H1 (cell line): ENCODE measurements at regions not wholly inside any gene's neighbourhood (a gene's known extent, or its start where the extent isn't known, plus 50 kb on each side); places are given as distances from the start of the nearest gene placed in this dataset.

ENCODE experiments used
- CTCF ChIA-PET: fragments of 300-600 bp; sonication (Branson Sonifier 250); formaldehyde crosslinking; loops from one replicate; lab custom pipeline; 2021; ENCODE audit not compliant: partially characterized antibody; lab: Charles Lee
- POLR2A ChIA-PET: fragments of 300-600 bp; sonication (Branson Sonifier 250); formaldehyde crosslinking; loops from one replicate; lab custom pipeline; 2021; ENCODE audit warnings: inconsistent platforms; ENCODE audit not compliant: partially characterized antibody; lab: Charles Lee
- DNase-seq, 2 experiments: peaks; one replicate each; pipeline versions ENCODE4 v3.0.0 to v3.0.0-alpha.2; 2010 to 2022; ENCODE audit warnings: low spot score in 2 of 2, low read depth in 1 of 2, mixed read lengths in 1 of 2
- FAIRE-seq: peaks from 2 replicates; lab custom pipeline; 2011; peaks lifted over from hg19 to GRCh38; lab: Jason Lieb, UNC
- H2AFZ ChIP-seq: 2 replicates; pipeline ENCODE4 v1.8.1; 2012; ENCODE audit warnings: low read length, inconsistent platforms
- H2AK5ac ChIP-seq: 2 replicates; pipeline ENCODE4 v1.6.1; 2013; ENCODE audit warnings: low read depth, low read length
- H2BK120ac ChIP-seq: replicated peaks from 2 replicates; pipeline ENCODE3; 2013; ENCODE audit warnings: low read depth, low read length, inconsistent platforms
- H2BK12ac ChIP-seq: 2 replicates; pipeline ENCODE4 v1.6.1; 2013; ENCODE audit warnings: low read depth, low read length
- H2BK15ac ChIP-seq: 2 replicates; pipeline ENCODE4 v1.6.1; 2013; ENCODE audit warnings: low read length
- H2BK20ac ChIP-seq: 2 replicates; pipeline ENCODE4 v1.6.1; 2013; ENCODE audit warnings: low read length
- H2BK5ac ChIP-seq: 2 replicates; pipeline ENCODE4 v1.6.1; 2013; ENCODE audit warnings: low read depth, low read length
- H3K14ac ChIP-seq: 2 replicates; pipeline ENCODE4 v1.6.1; 2013; ENCODE audit warnings: inconsistent platforms; ENCODE audit not compliant: insufficient read length
- H3K18ac ChIP-seq: 2 replicates; pipeline ENCODE4 v1.6.1; 2013; ENCODE audit warnings: low read length; ENCODE audit errors: extremely low read depth
- H3K23ac ChIP-seq: 2 replicates; pipeline ENCODE4 v1.6.1; 2013; ENCODE audit warnings: inconsistent platforms; ENCODE audit not compliant: insufficient read length
- H3K23me2 ChIP-seq: 2 replicates; pipeline ENCODE4 v1.6.1; 2013; ENCODE audit warnings: low read depth, low read length
- H3K27ac ChIP-seq: 2 replicates; pipeline ENCODE4 v1.6.1; 2011; ENCODE audit warnings: low read depth, low read length, inconsistent platforms
- H3K27me3 ChIP-seq, 4 experiments: replicated peaks in 1 of 4; 1 replicate in 1 of 4; 2 replicates in 3 of 4; pipeline versions ENCODE4 v1.6.1 to v1.8.1; 2011 to 2013; ENCODE audit warnings: low read length in 3 of 4, mild to moderate bottlenecking in 3 of 4, inconsistent platforms in 2 of 4, mixed read lengths in 2 of 4, moderate library complexity in 1 of 4; ENCODE audit not compliant: control insufficient read depth in 3 of 4, insufficient read depth in 3 of 4; ENCODE audit errors: extremely low read depth in 1 of 4
- H3K36me3 ChIP-seq, 4 experiments: 2 replicates each; pipeline versions ENCODE4 v1.6.1 to v1.8.1; 2011 to 2013; ENCODE audit warnings: mild to moderate bottlenecking in 4 of 4, low read length in 3 of 4, moderate library complexity in 2 of 4, control low read depth in 1 of 4, inconsistent platforms in 1 of 4; ENCODE audit not compliant: insufficient read depth in 4 of 4, control insufficient read depth in 2 of 4
- H3K4ac ChIP-seq: replicated peaks from 2 replicates; pipeline ENCODE3; 2013; ENCODE audit warnings: low read length, low read depth, mixed read lengths, inconsistent platforms; ENCODE audit not compliant: insufficient read length
- H3K4me1 ChIP-seq, 4 experiments: replicated peaks in 1 of 4; 1 replicate in 1 of 4; 2 replicates in 3 of 4; pipeline versions ENCODE4 v1.6.1 to v1.8.1; 2011 to 2013; ENCODE audit warnings: low read length in 3 of 4, inconsistent platforms in 2 of 4, mixed read lengths in 1 of 4; ENCODE audit not compliant: insufficient read depth in 4 of 4, control insufficient read depth in 3 of 4
- H3K4me2 ChIP-seq, 2 experiments: 2 replicates each; pipeline versions ENCODE4 v1.6.1 to v1.8.1; 2011 to 2013; ENCODE audit warnings: low read depth in 2 of 2, low read length in 2 of 2, control low read depth in 1 of 2, inconsistent platforms in 1 of 2, mild to moderate bottlenecking in 1 of 2; ENCODE audit not compliant: insufficient read depth in 1 of 2
- H3K4me3 ChIP-seq, 4 experiments: fragments of 200-600, 300-600 bp in 1 of 4; sonication (generic), shearing (Covaris generic), sonication (Bioruptor Twin) in 1 of 4; 2 replicates each; pipeline versions ENCODE4 v1.5.1 to v1.8.1; 2011 to 2016; ENCODE audit warnings: low read length in 4 of 4, low read depth in 3 of 4, control low read depth in 2 of 4, inconsistent platforms in 2 of 4, mild to moderate bottlenecking in 2 of 4, mixed read lengths in 1 of 4, moderate library complexity in 1 of 4; ENCODE audit not compliant: insufficient read depth in 2 of 4; ENCODE audit errors: extremely low read depth in 1 of 4
- H3K56ac ChIP-seq: replicated peaks from 2 replicates; pipeline ENCODE3; 2013; ENCODE audit warnings: low read depth, mild to moderate bottlenecking, mixed read lengths, low read length, inconsistent platforms; ENCODE audit not compliant: insufficient read length
- H3K79me1 ChIP-seq: 2 replicates; pipeline ENCODE4 v1.6.1; 2013; ENCODE audit warnings: low read depth, low read length, control low read depth
- H3K79me2 ChIP-seq, 2 experiments: 2 replicates each; pipeline versions ENCODE4 v1.6.1 to v1.8.1; 2012 to 2013; ENCODE audit warnings: low read length in 2 of 2, mild to moderate bottlenecking in 2 of 2, inconsistent platforms in 1 of 2; ENCODE audit not compliant: insufficient read depth in 2 of 2, control insufficient read depth in 1 of 2
- H3K9ac ChIP-seq, 4 experiments: replicated peaks in 1 of 4; 1 replicate in 1 of 4; 2 replicates in 3 of 4; pipeline versions ENCODE4 v1.6.1 to v1.8.1; 2011 to 2013; ENCODE audit warnings: low read depth in 3 of 4, low read length in 3 of 4, control low read depth in 2 of 4, mild to moderate bottlenecking in 2 of 4, moderate library complexity in 2 of 4, inconsistent platforms in 1 of 4; ENCODE audit errors: extremely low read depth in 1 of 4
- H3K9me3 ChIP-seq, 2 experiments: 2 replicates each; pipeline versions ENCODE4 v1.6.1 to v1.8.1; 2012 to 2013; ENCODE audit warnings: mild to moderate bottlenecking in 2 of 2, moderate library complexity in 2 of 2, control low read depth in 1 of 2, inconsistent platforms in 1 of 2, low read depth in 1 of 2, low read length in 1 of 2, mixed read lengths in 1 of 2; ENCODE audit not compliant: insufficient read depth in 2 of 2
- H4K20me1 ChIP-seq, 2 experiments: replicated peaks in 1 of 2; 2 replicates each; pipeline versions ENCODE3 to v1.8.1; 2011 to 2013; ENCODE audit warnings: inconsistent platforms in 2 of 2, low read length in 2 of 2, mild to moderate bottlenecking in 1 of 2; ENCODE audit not compliant: insufficient read depth in 2 of 2, control insufficient read depth in 1 of 2
- H4K5ac ChIP-seq: 2 replicates; pipeline ENCODE4 v1.6.1; 2013; ENCODE audit warnings: low read length, low read depth, mixed read lengths, inconsistent platforms; ENCODE audit not compliant: insufficient read length
- H4K8ac ChIP-seq: 2 replicates; pipeline ENCODE4 v1.8.0; 2013; ENCODE audit warnings: mild to moderate bottlenecking, moderate library complexity, low read length, inconsistent platforms; ENCODE audit not compliant: insufficient read depth; ENCODE audit errors: extremely low read depth
- H4K91ac ChIP-seq: replicated peaks from 2 replicates; pipeline ENCODE3; 2013; ENCODE audit warnings: low read length, mixed read lengths, inconsistent platforms; ENCODE audit not compliant: insufficient read length
- ASH2L ChIP-seq: fragments of 200-600, 300-600 bp; sonication (generic); IDR thresholded peaks from one replicate; pipeline ENCODE4 v1.7.1; 2017; ENCODE audit warnings: low read length
- BCL11A ChIP-seq, 2 experiments: IDR thresholded peaks; one replicate each; pipeline ENCODE4 v1.6.1; 2011; ENCODE audit warnings: low read depth in 2 of 2, low read length in 2 of 2, mild to moderate bottlenecking in 2 of 2
- CHD1 ChIP-seq: IDR thresholded peaks from 2 replicates; pipeline ENCODE4 v1.6.1; 2012; ENCODE audit warnings: low read depth, low read length, improper control_type of control experiment
- CREB1 ChIP-seq: IDR thresholded peaks from 2 replicates; pipeline ENCODE4 v1.6.1; 2012; ENCODE audit warnings: inconsistent platforms
- HDAC2 ChIP-seq, 2 experiments: fragments of 300-600 bp in 1 of 2; sonication (generic) in 1 of 2; IDR thresholded peaks; 2 replicates each; pipeline ENCODE4 v1.6.1; 2011 to 2012; ENCODE audit warnings: low read depth in 2 of 2, low read length in 2 of 2, mild to moderate bottlenecking in 2 of 2, moderate library complexity in 2 of 2, borderline replicate concordance in 1 of 2, inconsistent platforms in 1 of 2
- HDAC6 ChIP-seq: IDR thresholded peaks from one replicate; pipeline ENCODE4 v1.7.1; 2012; ENCODE audit warnings: low read depth, mild to moderate bottlenecking, inconsistent platforms, low read length, moderate library complexity
- JUND ChIP-seq: IDR thresholded peaks from 2 replicates; pipeline ENCODE4 v1.6.1; 2011; ENCODE audit warnings: mild to moderate bottlenecking, improper control_type of control experiment, low read length
- NANOG ChIP-seq: IDR thresholded peaks from 2 replicates; pipeline ENCODE4 v1.6.1; 2011; ENCODE audit warnings: low read length, low read depth, mild to moderate bottlenecking, inconsistent platforms; ENCODE audit not compliant: insufficient read depth, poor library complexity, severe bottlenecking
- RFX5 ChIP-seq: IDR thresholded peaks from 2 replicates; pipeline ENCODE4 v1.6.1; 2011; ENCODE audit warnings: low read depth, low read length, improper control_type of control experiment, borderline replicate concordance
- SP1 ChIP-seq: IDR thresholded peaks from 2 replicates; pipeline ENCODE4 v1.6.1; 2011; ENCODE audit warnings: low read depth, low read length
- SP2 ChIP-seq: IDR thresholded peaks from 2 replicates; pipeline ENCODE4 v1.6.1; 2012; ENCODE audit warnings: mild to moderate bottlenecking, low read length, inconsistent platforms
- SRF ChIP-seq: IDR thresholded peaks from 2 replicates; pipeline ENCODE4 v1.6.1; 2011; ENCODE audit warnings: mild to moderate bottlenecking, low read depth, low read length, moderate library complexity
- SUZ12 ChIP-seq: fragments of 200-600 bp; sonication (generic); IDR thresholded peaks from 2 replicates; pipeline ENCODE4 v1.6.1; 2012; ENCODE audit warnings: mild to moderate bottlenecking, inconsistent platforms, low read length, moderate library complexity, mixed read lengths
- TBP ChIP-seq: IDR thresholded peaks from 2 replicates; pipeline ENCODE4 v1.6.1; 2011; ENCODE audit warnings: low read depth, low read length, improper control_type of control experiment
- TEAD4 ChIP-seq: IDR thresholded peaks from 2 replicates; pipeline ENCODE4 v1.6.1; 2012; ENCODE audit warnings: low read depth, low read length, inconsistent platforms, mixed read lengths
- WGBS, 2 experiments: shearing (Covaris generic) in 1 of 2; methylation state at CpG; one replicate each; pipeline versions ENCODE4 v1.1.6 to v1.1.7; 2013 to 2015; ENCODE audit warnings: low lambda C conversion rate in 2 of 2, mixed read lengths in 2 of 2, inconsistent platforms in 1 of 2, low coverage in 1 of 2, missing lambda C conversion rate in 1 of 2; ENCODE audit not compliant: insufficient replicate concordance in 2 of 2, insufficient coverage in 1 of 2, insufficient read length in 1 of 2; ENCODE audit errors: extremely low coverage in 1 of 2, missing lambda C conversion rate in 1 of 2; 5-methylcytosine and 5-hydroxymethylcytosine counted together
- TF ChIP-seq, protein P1 (sequence below): IDR thresholded peaks from 2 replicates; pipeline ENCODE4 v1.6.1; 2012; ENCODE audit warnings: inconsistent platforms

- Histone ChIP-seq H3K18ac (no peak overlapping the region), H3K27ac (no peak overlapping the region), H2BK20ac (no peak overlapping the region), H3K23ac (peak overlapping the region; percentile 92), H2AK5ac (no peak overlapping the region), H3K4ac (no peak overlapping the region), H3K56ac (no peak overlapping the region), H4K5ac (no peak overlapping the region), H4K91ac (no peak overlapping the region), H3K14ac (no peak overlapping the region), H2AFZ (no peak overlapping the region), H2BK120ac (no peak overlapping the region), H3K36me3 (no peaks in the 10 kb centered on the region), H3K23me2 (no peaks in the 10 kb centered on the region), H3K9ac (no peak overlapping the region), H4K20me1 (no peaks in the 10 kb centered on the region), H3K4me2 (no peak overlapping the region), H3K27me3 (no peaks in the 10 kb centered on the region), H3K4me3 (no peak overlapping the region), H4K8ac (no peak overlapping the region), H3K9me3 (no peaks in the 10 kb centered on the region), H2BK12ac (no peak overlapping the region), H3K79me1 (no peaks in the 10 kb centered on the region), H2BK15ac (no peak overlapping the region), H3K79me2 (no peaks in the 10 kb centered on the region), H2BK5ac (no peak overlapping the region), H3K4me1 (no peaks in the 10 kb centered on the region)
- CTCF ChIA-PET, result interaction anchor here (1.2 to 2.0 kb wide), 3 partner anchors 10 to 14 kb away, joined by 3 to 5 read pairs (median 4); no protein-coding TSS in a partner anchor
- POLR2A ChIA-PET, result no interaction called here
- FAIRE-seq, result no peak
- WGBS, 2 experiments, result 95% methylated on average over 1 of the region's 1 CpG; no CpG with 5 or more reads in 1 of the 2 experiments
- DNase-seq, result no peak
- TF ChIP-seq SRF (no peak), CHD1 (no peak), CREB1 (no peak), HDAC6 (no peak), RFX5 (no peak), ASH2L (no peak), SP2 (no peak), BCL11A (IDR thresholded peaks at IDR 0.05; ENCODE audit: low read depth in 2 of 2, low read length in 2 of 2) (no peak), TBP (no peak), TEAD4 (no peak), HDAC2 (IDR thresholded peaks at IDR 0.05; ENCODE audit: borderline replicate concordance in 1 of 2, low read depth in 2 of 2, low read length in 2 of 2) (no peak), SUZ12 (no peak), SP1 (no peak), NANOG (no peak), JUND (no peak)
- TF ChIP-seq, protein P1, sequence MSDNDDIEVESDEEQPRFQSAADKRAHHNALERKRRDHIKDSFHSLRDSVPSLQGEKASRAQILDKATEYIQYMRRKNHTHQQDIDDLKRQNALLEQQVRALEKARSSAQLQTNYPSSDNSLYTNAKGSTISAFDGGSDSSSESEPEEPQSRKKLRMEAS, result no peak
These were observed 521.8 kb downstream of the GATA3 start for GRCh38 chr10:8576281-8576680.
